ENCODE measurements at regions not wholly inside any gene's neighbourhood (a gene's known extent, or its start where the extent isn't known, plus 50 kb on each side); places are given as distances from the start of the nearest gene placed in this dataset.

- no peak for TF ChIP-seq EZH2 (IDR thresholded peaks at IDR 0.05; ENCODE audit: borderline replicate concordance, low read length)
- TF ChIP-seq CTCF (IDR thresholded peaks at IDR 0.05; ENCODE audit: low read length), result no peak
Measured at GRCh38 chr5:98168871-98169270, 604.6 kb upstream of the RGMB start.

All from OCI-LY1 (cell line).